WTC11 (cell line): ENCODE measurements at regions not wholly inside any gene's neighbourhood (a gene's known extent, or its start where the extent isn't known, plus 50 kb on each side); places are given as distances from the start of the nearest gene placed in this dataset.

ENCODE experiments used
- ATAC-seq: fragments of 200-7000 bp; cut with Tn5 transposase; 2 replicates; pipeline ENCODE4 v1.10.0; 2021; ENCODE audit warnings: mild to moderate bottlenecking, moderate library complexity
- CTCF ChIA-PET: fragments of 300-600 bp; sonication (Branson Sonifier 250); formaldehyde crosslinking; loops from one replicate; lab custom pipeline; 2021; ENCODE audit warnings: antibody characterized with exemption; lab: Charles Lee
- POLR2A ChIA-PET: fragments of 350-600 bp; sonication (Branson Sonifier 250); formaldehyde crosslinking; loops from one replicate; lab custom pipeline; 2021; ENCODE audit warnings: antibody characterized with exemption; lab: Charles Lee
- DNase-seq: peaks from one replicate; pipeline ENCODE4 v3.0.0; 2021; ENCODE audit warnings: low spot score
- H3K27ac Mint-ChIP-seq: 2 replicates; pipeline ENCODE4 v1.8.0; 2021; ENCODE audit warnings: mixed read lengths
- H3K27me3 Mint-ChIP-seq: 2 replicates; pipeline ENCODE4 v1.8.0; 2021; ENCODE audit warnings: low read depth, mild to moderate bottlenecking, moderate library complexity, mixed read lengths
- H3K36me3 Mint-ChIP-seq: 2 replicates; pipeline ENCODE4 v1.8.0; 2021; ENCODE audit warnings: mixed read lengths
- H3K4me1 Mint-ChIP-seq: 2 replicates; pipeline ENCODE4 v1.8.0; 2022; ENCODE audit warnings: mixed read lengths
- H3K4me3 Mint-ChIP-seq: 2 replicates; pipeline ENCODE4 v1.8.0; 2021; ENCODE audit warnings: mild to moderate bottlenecking, moderate library complexity, mixed read lengths
- H3K9me3 Mint-ChIP-seq: 2 replicates; pipeline ENCODE4 v1.8.0; 2021; ENCODE audit warnings: mixed read lengths
- AR ChIP-seq: fragments of 250-450 bp; sonication (Bioruptor Pico); IDR thresholded peaks from 2 replicates; pipeline ENCODE4 v1.9.0; 2021; ENCODE audit warnings: mild to moderate bottlenecking
- CDX4 ChIP-seq: fragments of 250-450 bp; sonication (Bioruptor Pico); IDR thresholded peaks from 2 replicates; pipeline ENCODE4 v1.9.0; 2021; ENCODE audit warnings: moderate library complexity, mild to moderate bottlenecking, inconsistent platforms, borderline replicate concordance
- E2F5 ChIP-seq: sonication (generic); formaldehyde crosslinking; IDR thresholded peaks from 2 replicates; pipeline ENCODE4 v1.8.1; 2022; ENCODE audit warnings: mild to moderate bottlenecking, moderate library complexity, missing genetic modification reagents
- ELF4 ChIP-seq: sonication (generic); formaldehyde crosslinking; IDR thresholded peaks from 2 replicates; pipeline ENCODE4 v1.8.1; 2022; ENCODE audit warnings: low read depth, mild to moderate bottlenecking, moderate library complexity, missing genetic modification reagents
- ETV6 ChIP-seq: sonication (generic); formaldehyde crosslinking; IDR thresholded peaks from 2 replicates; pipeline ENCODE4 v1.8.1; 2022; ENCODE audit warnings: mild to moderate bottlenecking, missing genetic modification reagents
- FOXK1 ChIP-seq: sonication (generic); formaldehyde crosslinking; IDR thresholded peaks from 2 replicates; pipeline ENCODE4 v1.8.0; 2022; ENCODE audit warnings: mild to moderate bottlenecking, moderate library complexity, missing genetic modification reagents
- GABPB1 ChIP-seq: sonication (generic); formaldehyde crosslinking; IDR thresholded peaks from 2 replicates; pipeline ENCODE4 v1.8.1; 2023; ENCODE audit warnings: mild to moderate bottlenecking, missing genetic modification reagents
- HMGXB4 ChIP-seq: sonication (generic); formaldehyde crosslinking; IDR thresholded peaks from 2 replicates; pipeline ENCODE4 v1.8.1; 2023; ENCODE audit warnings: mild to moderate bottlenecking, moderate library complexity, missing genetic modification reagents
- MYBL2 ChIP-seq: sonication (generic); formaldehyde crosslinking; IDR thresholded peaks from 2 replicates; pipeline ENCODE4 v1.8.1; 2023; ENCODE audit warnings: mild to moderate bottlenecking, moderate library complexity, missing genetic modification reagents
- RORB ChIP-seq: fragments of 250-450 bp; sonication (Bioruptor Pico); IDR thresholded peaks from 2 replicates; pipeline ENCODE4 v1.9.0; 2021; ENCODE audit warnings: mild to moderate bottlenecking
- TEAD4 ChIP-seq: sonication (generic); formaldehyde crosslinking; IDR thresholded peaks from 2 replicates; pipeline ENCODE4 v1.8.0; 2022; ENCODE audit warnings: mild to moderate bottlenecking, missing genetic modification reagents
- ZBTB43 ChIP-seq: sonication (generic); formaldehyde crosslinking; IDR thresholded peaks from 2 replicates; pipeline ENCODE4 v1.8.1; 2023; ENCODE audit warnings: mild to moderate bottlenecking, missing genetic modification reagents
- ZNF317 ChIP-seq: sonication (generic); formaldehyde crosslinking; IDR thresholded peaks from 2 replicates; pipeline ENCODE4 v1.8.1; 2023; ENCODE audit warnings: low read depth, mild to moderate bottlenecking, moderate library complexity, missing genetic modification reagents, borderline replicate concordance
- ZNF512 ChIP-seq: sonication (generic); formaldehyde crosslinking; IDR thresholded peaks from 2 replicates; pipeline ENCODE4 v1.8.1; 2022; ENCODE audit warnings: missing genetic modification reagents, borderline replicate concordance
- ZNF532 ChIP-seq: fragments of 250-450 bp; sonication (Bioruptor Pico); IDR thresholded peaks from 2 replicates; pipeline ENCODE4 v1.9.0; 2021; ENCODE audit warnings: mild to moderate bottlenecking, borderline replicate concordance
- ZNF671 ChIP-seq: fragments of 250-450 bp; sonication (Bioruptor Pico); IDR thresholded peaks from 2 replicates; pipeline ENCODE4 v1.8.0; 2021; ENCODE audit warnings: mild to moderate bottlenecking
- TF ChIP-seq, protein P1 (sequence below): sonication (generic); formaldehyde crosslinking; IDR thresholded peaks from 2 replicates; pipeline ENCODE4 v1.8.1; 2022; ENCODE audit warnings: low read depth, missing genetic modification reagents, borderline replicate concordance
- TF ChIP-seq, protein P2 (sequence below): sonication (generic); formaldehyde crosslinking; IDR thresholded peaks from 2 replicates; pipeline ENCODE4 v1.8.0; 2023; ENCODE audit warnings: mild to moderate bottlenecking, missing genetic modification reagents

GRCh38 chr5:124538191-124538590 is 208.2 kb downstream of the ZNF608 start (continued):
- TF ChIP-seq ZNF532 (no peak), MYBL2 (CRISPR knock-in tag) (no peak), ZNF317 (CRISPR knock-in tag) (no peak)
- TF ChIP-seq, protein P1, sequence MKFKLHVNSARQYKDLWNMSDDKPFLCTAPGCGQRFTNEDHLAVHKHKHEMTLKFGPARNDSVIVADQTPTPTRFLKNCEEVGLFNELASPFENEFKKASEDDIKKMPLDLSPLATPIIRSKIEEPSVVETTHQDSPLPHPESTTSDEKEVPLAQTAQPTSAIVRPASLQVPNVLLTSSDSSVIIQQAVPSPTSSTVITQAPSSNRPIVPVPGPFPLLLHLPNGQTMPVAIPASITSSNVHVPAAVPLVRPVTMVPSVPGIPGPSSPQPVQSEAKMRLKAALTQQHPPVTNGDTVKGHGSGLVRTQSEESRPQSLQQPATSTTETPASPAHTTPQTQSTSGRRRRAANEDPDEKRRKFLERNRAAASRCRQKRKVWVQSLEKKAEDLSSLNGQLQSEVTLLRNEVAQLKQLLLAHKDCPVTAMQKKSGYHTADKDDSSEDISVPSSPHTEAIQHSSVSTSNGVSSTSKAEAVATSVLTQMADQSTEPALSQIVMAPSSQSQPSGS, result no peak
- TF ChIP-seq, all 79 proteins: peak for 0

DNA sequence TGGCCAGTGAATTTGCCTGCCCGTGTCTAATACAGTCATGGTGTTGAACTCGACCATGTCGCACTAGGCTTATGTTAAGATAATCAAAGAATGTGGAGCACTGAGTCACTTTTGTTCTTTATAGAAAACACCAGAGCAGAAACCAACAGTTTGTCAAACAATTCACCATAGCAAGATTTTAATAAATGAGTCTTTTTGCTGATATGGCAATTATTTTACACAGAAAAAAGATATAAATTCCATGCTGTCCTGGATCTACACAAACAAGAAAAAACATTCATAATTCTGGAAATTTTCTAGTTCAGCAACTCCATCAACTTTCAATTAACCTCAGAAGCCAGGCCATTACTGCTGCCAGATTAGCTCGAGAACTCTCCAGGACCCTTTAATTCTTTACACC is 208.9 kb downstream of the ZNF608 start:
- ChIA-PET POLR2A (no interaction called here), CTCF (no interaction called here)
- TF ChIP-seq HMGXB4 (CRISPR knock-in tag) (no peak), FOXK1 (CRISPR knock-in tag) (no peak), AR (CRISPR knock-in tag) (no peak), GABPB1 (no peak), ELF4 (CRISPR knock-in tag) (no peak), E2F5 (CRISPR knock-in tag) (no peak), RORB (no peak), TEAD4 (CRISPR knock-in tag) (no peak), ZNF671 (no peak), ZNF512 (no peak), CDX4 (no peak), ZBTB43 (CRISPR knock-in tag) (no peak), ETV6 (no peak)
- TF ChIP-seq, protein P2, sequence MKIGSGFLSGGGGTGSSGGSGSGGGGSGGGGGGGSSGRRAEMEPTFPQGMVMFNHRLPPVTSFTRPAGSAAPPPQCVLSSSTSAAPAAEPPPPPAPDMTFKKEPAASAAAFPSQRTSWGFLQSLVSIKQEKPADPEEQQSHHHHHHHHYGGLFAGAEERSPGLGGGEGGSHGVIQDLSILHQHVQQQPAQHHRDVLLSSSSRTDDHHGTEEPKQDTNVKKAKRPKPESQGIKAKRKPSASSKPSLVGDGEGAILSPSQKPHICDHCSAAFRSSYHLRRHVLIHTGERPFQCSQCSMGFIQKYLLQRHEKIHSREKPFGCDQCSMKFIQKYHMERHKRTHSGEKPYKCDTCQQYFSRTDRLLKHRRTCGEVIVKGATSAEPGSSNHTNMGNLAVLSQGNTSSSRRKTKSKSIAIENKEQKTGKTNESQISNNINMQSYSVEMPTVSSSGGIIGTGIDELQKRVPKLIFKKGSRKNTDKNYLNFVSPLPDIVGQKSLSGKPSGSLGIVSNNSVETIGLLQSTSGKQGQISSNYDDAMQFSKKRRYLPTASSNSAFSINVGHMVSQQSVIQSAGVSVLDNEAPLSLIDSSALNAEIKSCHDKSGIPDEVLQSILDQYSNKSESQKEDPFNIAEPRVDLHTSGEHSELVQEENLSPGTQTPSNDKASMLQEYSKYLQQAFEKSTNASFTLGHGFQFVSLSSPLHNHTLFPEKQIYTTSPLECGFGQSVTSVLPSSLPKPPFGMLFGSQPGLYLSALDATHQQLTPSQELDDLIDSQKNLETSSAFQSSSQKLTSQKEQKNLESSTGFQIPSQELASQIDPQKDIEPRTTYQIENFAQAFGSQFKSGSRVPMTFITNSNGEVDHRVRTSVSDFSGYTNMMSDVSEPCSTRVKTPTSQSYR (CRISPR knock-in tag), result no peak
- DNase-seq (no peak), ATAC-seq (no peak)
- H3K36me3 Mint-ChIP-seq, result peaks cover 3% of the 10 kb centered on the region; the same call in 1 of the 2 replicates
- peaks cover 24% of the 10 kb centered on the region for H3K9me3 Mint-ChIP-seq
- H3K4me3 Mint-ChIP-seq, result no peak overlapping the region
- H3K27ac Mint-ChIP-seq, result no peak overlapping the region
- no peaks in the 10 kb centered on the region for H3K4me1 Mint-ChIP-seq
- no peaks in the 10 kb centered on the region; the same call in none of the 2 replicates for H3K27me3 Mint-ChIP-seq
